ENCODE measurements at regions not wholly inside any gene's neighbourhood (a gene's known extent, or its start where the extent isn't known, plus 50 kb on each side); places are given as distances from the start of the nearest gene placed in this dataset.

DNA sequence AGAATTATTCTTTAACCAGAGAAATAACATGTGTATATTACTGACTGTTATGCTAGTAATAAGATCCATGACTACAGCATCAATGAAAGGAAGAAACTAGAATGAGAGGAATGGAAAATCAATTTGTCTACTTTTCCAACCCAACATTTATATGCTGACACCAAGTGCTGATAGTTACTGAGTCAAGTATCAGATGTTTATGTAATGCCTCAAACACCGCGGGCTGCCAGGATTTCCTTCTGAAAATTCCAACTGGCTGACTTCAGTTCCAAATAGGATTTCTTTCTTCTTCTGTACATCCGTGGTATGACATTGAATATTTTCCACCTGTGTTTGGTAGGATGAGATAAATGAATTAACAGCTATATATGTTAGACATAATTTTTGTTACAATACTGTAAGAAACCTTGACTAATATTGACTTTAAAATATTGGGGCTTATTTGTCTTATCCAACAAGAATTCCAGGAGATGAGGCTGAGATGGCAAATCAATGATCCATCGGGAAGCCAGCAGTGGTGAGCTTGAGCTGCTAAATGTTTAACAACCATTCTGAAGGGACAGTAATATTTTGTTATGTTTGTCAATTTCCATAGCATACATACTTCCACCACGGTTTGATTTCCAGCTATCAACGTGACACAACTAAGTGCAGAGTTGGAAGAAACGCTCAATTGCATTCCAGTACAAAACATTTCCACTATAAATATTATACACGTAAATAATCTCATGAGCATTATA, 435.2 kb upstream of the AUTS2 start:
- TF ChIP-seq FOXP2 (optimal IDR thresholded peaks at IDR 0.05; ENCODE audit: borderline replicate concordance, extremely low read depth, extremely low read length, insufficient read depth): no peak
- TF ChIP-seq, protein P1, sequence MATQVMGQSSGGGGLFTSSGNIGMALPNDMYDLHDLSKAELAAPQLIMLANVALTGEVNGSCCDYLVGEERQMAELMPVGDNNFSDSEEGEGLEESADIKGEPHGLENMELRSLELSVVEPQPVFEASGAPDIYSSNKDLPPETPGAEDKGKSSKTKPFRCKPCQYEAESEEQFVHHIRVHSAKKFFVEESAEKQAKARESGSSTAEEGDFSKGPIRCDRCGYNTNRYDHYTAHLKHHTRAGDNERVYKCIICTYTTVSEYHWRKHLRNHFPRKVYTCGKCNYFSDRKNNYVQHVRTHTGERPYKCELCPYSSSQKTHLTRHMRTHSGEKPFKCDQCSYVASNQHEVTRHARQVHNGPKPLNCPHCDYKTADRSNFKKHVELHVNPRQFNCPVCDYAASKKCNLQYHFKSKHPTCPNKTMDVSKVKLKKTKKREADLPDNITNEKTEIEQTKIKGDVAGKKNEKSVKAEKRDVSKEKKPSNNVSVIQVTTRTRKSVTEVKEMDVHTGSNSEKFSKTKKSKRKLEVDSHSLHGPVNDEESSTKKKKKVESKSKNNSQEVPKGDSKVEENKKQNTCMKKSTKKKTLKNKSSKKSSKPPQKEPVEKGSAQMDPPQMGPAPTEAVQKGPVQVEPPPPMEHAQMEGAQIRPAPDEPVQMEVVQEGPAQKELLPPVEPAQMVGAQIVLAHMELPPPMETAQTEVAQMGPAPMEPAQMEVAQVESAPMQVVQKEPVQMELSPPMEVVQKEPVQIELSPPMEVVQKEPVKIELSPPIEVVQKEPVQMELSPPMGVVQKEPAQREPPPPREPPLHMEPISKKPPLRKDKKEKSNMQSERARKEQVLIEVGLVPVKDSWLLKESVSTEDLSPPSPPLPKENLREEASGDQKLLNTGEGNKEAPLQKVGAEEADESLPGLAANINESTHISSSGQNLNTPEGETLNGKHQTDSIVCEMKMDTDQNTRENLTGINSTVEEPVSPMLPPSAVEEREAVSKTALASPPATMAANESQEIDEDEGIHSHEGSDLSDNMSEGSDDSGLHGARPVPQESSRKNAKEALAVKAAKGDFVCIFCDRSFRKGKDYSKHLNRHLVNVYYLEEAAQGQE (IDR thresholded peaks at IDR 0.05; ENCODE audit: insufficient read depth in 1 of 2, low read depth in 2 of 2, low read length in 2 of 2): no peak
- no peak for TF ChIP-seq SIN3A (IDR thresholded peaks at IDR 0.05; ENCODE audit: borderline replicate concordance, insufficient read depth, low read length)
- no peak for TF ChIP-seq POLR2AphosphoS5 (IDR thresholded peaks at IDR 0.05; ENCODE audit: low read depth, low read length)
- TF ChIP-seq TAF1 (IDR thresholded peaks at IDR 0.05; ENCODE audit: borderline replicate concordance, insufficient read depth, low read length): no peak

DNA sequence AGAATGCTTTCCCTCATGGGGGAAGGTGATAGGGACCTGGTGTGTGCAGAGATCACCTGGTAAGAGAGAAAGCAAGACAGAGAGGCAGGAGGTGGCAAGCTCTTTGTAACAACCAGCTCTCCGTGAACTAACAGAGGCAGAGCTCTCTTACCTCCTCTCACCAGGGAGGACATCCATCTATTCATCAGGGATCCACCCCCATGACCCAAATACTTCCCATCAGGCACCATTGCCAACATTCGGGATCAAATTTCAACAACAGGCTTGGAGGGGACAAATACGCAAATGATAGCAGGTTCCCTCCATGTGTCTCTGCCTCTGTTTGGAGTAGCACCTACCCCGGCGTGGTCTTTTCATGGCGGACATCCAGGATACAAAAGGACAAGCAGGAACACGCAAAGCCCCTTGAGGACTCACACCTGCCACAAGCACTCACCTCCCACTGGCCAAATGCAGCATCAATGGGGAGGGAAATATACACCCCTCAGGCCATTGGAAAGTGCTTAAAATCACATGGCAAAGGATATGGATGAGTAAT, 431.2 kb upstream of the AUTS2 start:
- TF ChIP-seq TAF1 (IDR thresholded peaks at IDR 0.05; ENCODE audit: borderline replicate concordance, insufficient read depth, low read length) (no peak), FOXP2 (optimal IDR thresholded peaks at IDR 0.05; ENCODE audit: borderline replicate concordance, extremely low read depth, extremely low read length, insufficient read depth) (no peak), SIN3A (IDR thresholded peaks at IDR 0.05; ENCODE audit: borderline replicate concordance, insufficient read depth, low read length) (no peak), POLR2AphosphoS5 (IDR thresholded peaks at IDR 0.05; ENCODE audit: low read depth, low read length) (no peak)
- TF ChIP-seq, protein P1 (IDR thresholded peaks at IDR 0.05; ENCODE audit: insufficient read depth in 1 of 2, low read depth in 2 of 2, low read length in 2 of 2): no peak

DNA sequence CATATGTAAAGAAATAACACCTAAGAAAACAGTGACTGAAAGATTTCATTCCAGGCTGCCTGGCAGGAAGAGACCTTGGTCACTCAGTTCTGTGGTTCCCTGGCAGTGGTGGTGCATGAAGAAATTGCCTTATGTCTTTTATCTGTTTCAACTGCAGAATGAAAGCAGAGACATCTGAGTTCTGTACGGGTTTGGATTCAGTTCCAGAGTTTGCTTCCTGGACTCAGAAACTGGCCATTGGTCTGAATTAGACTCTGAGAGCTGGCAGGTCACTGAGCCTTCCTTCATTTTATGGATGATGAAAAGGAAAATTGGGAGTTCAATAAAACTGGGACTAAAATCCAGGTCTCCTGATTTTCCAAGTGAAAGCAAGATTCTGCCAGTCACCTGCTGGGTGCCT, 428.9 kb upstream of the AUTS2 start:
- no peak for TF ChIP-seq SIN3A (IDR thresholded peaks at IDR 0.05; ENCODE audit: borderline replicate concordance, insufficient read depth, low read length)
- no peak for TF ChIP-seq POLR2AphosphoS5 (IDR thresholded peaks at IDR 0.05; ENCODE audit: low read depth, low read length)
- no peak for TF ChIP-seq TAF1 (IDR thresholded peaks at IDR 0.05; ENCODE audit: borderline replicate concordance, insufficient read depth, low read length)
- no peak for TF ChIP-seq FOXP2 (optimal IDR thresholded peaks at IDR 0.05; ENCODE audit: borderline replicate concordance, extremely low read depth, extremely low read length, insufficient read depth)
- TF ChIP-seq, protein P1 (IDR thresholded peaks at IDR 0.05; ENCODE audit: insufficient read depth in 1 of 2, low read depth in 2 of 2, low read length in 2 of 2): no peak

- TF ChIP-seq, protein P1 (IDR thresholded peaks at IDR 0.05; ENCODE audit: insufficient read depth in 1 of 2, low read depth in 2 of 2, low read length in 2 of 2): no peak
- TF ChIP-seq POLR2AphosphoS5 (IDR thresholded peaks at IDR 0.05; ENCODE audit: low read depth, low read length) (no peak), TAF1 (IDR thresholded peaks at IDR 0.05; ENCODE audit: borderline replicate concordance, insufficient read depth, low read length) (no peak), SIN3A (IDR thresholded peaks at IDR 0.05; ENCODE audit: borderline replicate concordance, insufficient read depth, low read length) (no peak), FOXP2 (optimal IDR thresholded peaks at IDR 0.05; ENCODE audit: borderline replicate concordance, extremely low read depth, extremely low read length, insufficient read depth) (no peak)
These were observed 425.8 kb upstream of the AUTS2 start for GRCh38 chr7:69172357-69173077.

All from PFSK-1 (cell line).